DND-41 (cell line): ENCODE measurements at regions not wholly inside any gene's neighbourhood (a gene's known extent, or its start where the extent isn't known, plus 50 kb on each side); places are given as distances from the start of the nearest gene placed in this dataset.

Experiments used
- CTCF ChIP-seq: IDR thresholded peaks from 2 replicates; pipeline ENCODE4 v1.5.1; 2012; ENCODE audit warnings: borderline replicate concordance, low read length, moderate library complexity, mild to moderate bottlenecking; ENCODE audit not compliant: poor library complexity, severe bottlenecking; ENCODE audit errors: extremely low read depth
- EZH2 ChIP-seq: IDR thresholded peaks from 3 replicates; pipeline ENCODE4 v1.6.1; 2012; ENCODE audit warnings: borderline replicate concordance, low read depth, mild to moderate bottlenecking, moderate library complexity, low read length, inconsistent platforms; ENCODE audit not compliant: severe bottlenecking

GRCh38 chr1:232555494-232556210 is 74.3 kb downstream of the SIPA1L2 start:
- TF ChIP-seq CTCF (no peak), EZH2 (no peak)
